K562 (cell line): ENCODE measurements at regions not wholly inside any gene's neighbourhood (a gene's known extent, or its start where the extent isn't known, plus 50 kb on each side); places are given as distances from the start of the nearest gene placed in this dataset.

Experiments used
- FOXJ2 ChIP-seq: fragments of 200-800 bp; sonication (Bioruptor generic); IDR thresholded peaks from 2 replicates; pipeline ENCODE4 v1.6.1; 2016; ENCODE audit warnings: missing genetic modification characterization, missing compliant biosample characterization
- FOXP4 ChIP-seq: sonication (generic); formaldehyde crosslinking; IDR thresholded peaks from 2 replicates; pipeline ENCODE4 v1.8.0; 2022; ENCODE audit warnings: mild to moderate bottlenecking, missing genetic modification reagents, borderline replicate concordance
- MAX ChIP-seq: sonication (generic); formaldehyde crosslinking; IDR thresholded peaks from 2 replicates; pipeline ENCODE4 v1.9.0; 2022; ENCODE audit warnings: mild to moderate bottlenecking, missing genetic modification reagents
- POLR2AphosphoS5 ChIP-seq: IDR thresholded peaks from 2 replicates; pipeline ENCODE4 v1.6.1; 2011; ENCODE audit warnings: mild to moderate bottlenecking, low read depth, low read length, moderate library complexity; ENCODE audit not compliant: control insufficient read depth, insufficient read depth
- RCOR1 ChIP-seq, 2 experiments: IDR thresholded peaks; 2 replicates each; pipeline ENCODE4 v1.6.1; 2012; ENCODE audit warnings: low read depth in 2 of 2, low read length in 2 of 2, borderline replicate concordance in 1 of 2, improper control_type of control experiment in 1 of 2
- REST ChIP-seq, 2 experiments: fragments of 450-650 bp; formaldehyde crosslinking in 1 of 2; IDR thresholded peaks; 2 replicates each; pipeline versions ENCODE4 v1.4.0 to v1.6.1; 2014 to 2020; ENCODE audit warnings: mild to moderate bottlenecking in 2 of 2, borderline replicate concordance in 1 of 2, low read depth in 1 of 2
- RNF2 ChIP-seq: sonication (generic); IDR thresholded peaks from 2 replicates; pipeline ENCODE4 v1.6.1; 2016
- SMARCE1 ChIP-seq: fragments of 450-650 bp; IDR thresholded peaks from 2 replicates; pipeline ENCODE4 v1.7.1; 2016; ENCODE audit warnings: mild to moderate bottlenecking
- SMC3 ChIP-seq: conservative IDR thresholded peaks from 2 replicates; pipeline ENCODE4 v1.6.1; 2011; ENCODE audit warnings: low read depth, low read length, improper control_type of control experiment; ENCODE audit not compliant: insufficient read depth
- TF ChIP-seq, protein P1 (sequence below): sonication (generic); formaldehyde crosslinking; IDR thresholded peaks from 2 replicates; pipeline ENCODE4 v1.8.0; 2022; ENCODE audit warnings: mild to moderate bottlenecking, low read depth, missing genetic modification reagents
- TF ChIP-seq, protein P2 (sequence below): fragments of 450-650 bp; IDR thresholded peaks from 2 replicates; pipeline ENCODE4 v1.7.1; 2018; ENCODE audit warnings: mild to moderate bottlenecking, low read depth; ENCODE audit not compliant: partially characterized antibody
- TF ChIP-seq, protein P3 (sequence below): sonication (generic); formaldehyde crosslinking; IDR thresholded peaks from 2 replicates; pipeline ENCODE4 v1.5.0; 2020; ENCODE audit warnings: missing genetic modification reagents

- TF ChIP-seq RCOR1 (IDR thresholded peaks at IDR 0.05; ENCODE audit: borderline replicate concordance in 1 of 2, low read depth in 2 of 2, low read length in 2 of 2) = no peak
- no peak for TF ChIP-seq REST (IDR thresholded peaks at IDR 0.05; ENCODE audit: borderline replicate concordance)
- TF ChIP-seq REST (CRISPR knock-in tag; IDR thresholded peaks at IDR 0.05; ENCODE audit: low read depth) = no peak
- TF ChIP-seq FOXJ2 (tag) = no peak
- TF ChIP-seq POLR2AphosphoS5 = no peak
- TF ChIP-seq, protein P1, sequence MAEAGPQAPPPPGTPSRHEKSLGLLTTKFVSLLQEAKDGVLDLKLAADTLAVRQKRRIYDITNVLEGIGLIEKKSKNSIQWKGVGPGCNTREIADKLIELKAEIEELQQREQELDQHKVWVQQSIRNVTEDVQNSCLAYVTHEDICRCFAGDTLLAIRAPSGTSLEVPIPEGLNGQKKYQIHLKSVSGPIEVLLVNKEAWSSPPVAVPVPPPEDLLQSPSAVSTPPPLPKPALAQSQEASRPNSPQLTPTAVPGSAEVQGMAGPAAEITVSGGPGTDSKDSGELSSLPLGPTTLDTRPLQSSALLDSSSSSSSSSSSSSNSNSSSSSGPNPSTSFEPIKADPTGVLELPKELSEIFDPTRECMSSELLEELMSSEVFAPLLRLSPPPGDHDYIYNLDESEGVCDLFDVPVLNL (CRISPR knock-in tag) = no peak
- TF ChIP-seq, protein P2, sequence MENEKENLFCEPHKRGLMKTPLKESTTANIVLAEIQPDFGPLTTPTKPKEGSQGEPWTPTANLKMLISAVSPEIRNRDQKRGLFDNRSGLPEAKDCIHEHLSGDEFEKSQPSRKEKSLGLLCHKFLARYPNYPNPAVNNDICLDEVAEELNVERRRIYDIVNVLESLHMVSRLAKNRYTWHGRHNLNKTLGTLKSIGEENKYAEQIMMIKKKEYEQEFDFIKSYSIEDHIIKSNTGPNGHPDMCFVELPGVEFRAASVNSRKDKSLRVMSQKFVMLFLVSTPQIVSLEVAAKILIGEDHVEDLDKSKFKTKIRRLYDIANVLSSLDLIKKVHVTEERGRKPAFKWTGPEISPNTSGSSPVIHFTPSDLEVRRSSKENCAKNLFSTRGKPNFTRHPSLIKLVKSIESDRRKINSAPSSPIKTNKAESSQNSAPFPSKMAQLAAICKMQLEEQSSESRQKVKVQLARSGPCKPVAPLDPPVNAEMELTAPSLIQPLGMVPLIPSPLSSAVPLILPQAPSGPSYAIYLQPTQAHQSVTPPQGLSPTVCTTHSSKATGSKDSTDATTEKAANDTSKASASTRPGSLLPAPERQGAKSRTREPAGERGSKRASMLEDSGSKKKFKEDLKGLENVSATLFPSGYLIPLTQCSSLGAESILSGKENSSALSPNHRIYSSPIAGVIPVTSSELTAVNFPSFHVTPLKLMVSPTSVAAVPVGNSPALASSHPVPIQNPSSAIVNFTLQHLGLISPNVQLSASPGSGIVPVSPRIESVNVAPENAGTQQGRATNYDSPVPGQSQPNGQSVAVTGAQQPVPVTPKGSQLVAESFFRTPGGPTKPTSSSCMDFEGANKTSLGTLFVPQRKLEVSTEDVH = no peak
- TF ChIP-seq, protein P3, sequence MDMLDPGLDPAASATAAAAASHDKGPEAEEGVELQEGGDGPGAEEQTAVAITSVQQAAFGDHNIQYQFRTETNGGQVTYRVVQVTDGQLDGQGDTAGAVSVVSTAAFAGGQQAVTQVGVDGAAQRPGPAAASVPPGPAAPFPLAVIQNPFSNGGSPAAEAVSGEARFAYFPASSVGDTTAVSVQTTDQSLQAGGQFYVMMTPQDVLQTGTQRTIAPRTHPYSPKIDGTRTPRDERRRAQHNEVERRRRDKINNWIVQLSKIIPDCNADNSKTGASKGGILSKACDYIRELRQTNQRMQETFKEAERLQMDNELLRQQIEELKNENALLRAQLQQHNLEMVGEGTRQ (CRISPR knock-in tag) = no peak
- no peak for TF ChIP-seq MAX (CRISPR knock-in tag)
- TF ChIP-seq FOXP4 = no peak
- no peak for TF ChIP-seq RNF2
- TF ChIP-seq SMARCE1 = no peak
- TF ChIP-seq SMC3 = no peak
Observed at GRCh38 chr10:61049386-61049785, 105.4 kb upstream of the RHOBTB1 start.
